GM08714 (cell line): ENCODE measurements at regions not wholly inside any gene's neighbourhood (a gene's known extent, or its start where the extent isn't known, plus 50 kb on each side); places are given as distances from the start of the nearest gene placed in this dataset.

Experiments used
- H3K4me3 ChIP-seq: fragments of 200-500 bp; sonication (Bioruptor generic); 2 replicates; pipeline ENCODE4 v1.5.1; 2014; ENCODE audit warnings: mild to moderate bottlenecking, low read length, inconsistent platforms
- ZNF274 ChIP-seq: IDR thresholded peaks from 2 replicates; pipeline ENCODE4 v1.6.1; 2012; ENCODE audit warnings: mild to moderate bottlenecking, low read depth, low read length

- no peak overlapping the region for H3K4me3 ChIP-seq
- TF ChIP-seq ZNF274, result no peak
Observed at GRCh38 chr15:26421065-26421464, 351.8 kb downstream of the GABRB3 start.

DNA sequence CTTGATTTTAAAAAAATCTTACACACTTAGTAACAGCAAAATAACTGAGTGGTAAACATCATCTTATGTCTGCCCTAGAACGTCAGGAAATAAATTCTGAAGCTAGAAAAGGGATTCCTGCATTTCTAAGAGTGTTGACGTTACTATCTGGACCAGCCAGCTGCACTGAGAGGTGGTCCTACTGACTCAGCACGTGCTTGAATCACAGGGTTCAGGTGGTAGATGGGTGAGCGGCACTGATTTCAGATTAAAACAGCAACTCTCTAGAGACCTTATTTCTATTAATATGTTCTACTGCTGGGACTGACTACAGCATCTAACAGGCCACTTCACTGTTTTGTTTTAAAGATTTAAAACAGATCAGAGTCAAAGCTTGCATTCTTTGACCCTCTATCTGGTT lies 377.2 kb downstream of the GABRB3 start:
- no peak for TF ChIP-seq ZNF274
- H3K4me3 ChIP-seq, result no peak overlapping the region

GRCh38 chr15:26394801-26395200 lies 378.1 kb downstream of the GABRB3 start:
- TF ChIP-seq ZNF274, result no peak
- H3K4me3 ChIP-seq, result no peak overlapping the region

- TF ChIP-seq ZNF274, result no peak
- no peak overlapping the region for H3K4me3 ChIP-seq
Observed at GRCh38 chr15:26392956-26393355, 379.9 kb downstream of the GABRB3 start.

DNA sequence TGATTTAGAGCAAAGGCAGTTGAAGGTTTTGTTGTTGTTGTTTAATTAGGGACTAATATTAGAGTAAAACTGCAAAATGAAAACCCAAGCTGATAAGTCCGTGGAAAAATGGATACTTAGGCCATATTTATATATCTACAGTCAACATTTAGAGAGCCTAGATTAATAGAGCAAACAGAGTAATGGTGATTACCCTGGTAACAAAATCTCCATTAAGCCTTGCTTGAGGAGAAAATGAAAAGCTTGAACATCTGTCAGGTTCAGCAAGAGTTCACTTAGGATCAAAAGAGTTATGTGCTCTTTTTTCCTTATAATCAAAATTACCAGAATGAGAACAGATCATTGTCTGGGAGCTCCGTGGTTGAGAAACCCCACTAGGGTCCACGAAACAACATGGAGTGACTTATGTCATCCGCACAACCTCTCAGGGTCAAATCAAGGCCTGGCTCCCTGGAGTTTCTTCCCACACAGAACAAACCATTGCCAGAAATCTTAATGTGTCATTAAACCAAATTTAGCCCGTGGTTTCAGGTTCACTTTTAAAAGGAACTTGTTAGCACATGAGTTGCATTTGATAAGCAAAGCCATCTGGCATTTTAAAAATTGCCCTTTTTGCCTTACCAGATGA lies 381.2 kb downstream of the GABRB3 start:
- no peak for TF ChIP-seq ZNF274
- no peak overlapping the region for H3K4me3 ChIP-seq

DNA sequence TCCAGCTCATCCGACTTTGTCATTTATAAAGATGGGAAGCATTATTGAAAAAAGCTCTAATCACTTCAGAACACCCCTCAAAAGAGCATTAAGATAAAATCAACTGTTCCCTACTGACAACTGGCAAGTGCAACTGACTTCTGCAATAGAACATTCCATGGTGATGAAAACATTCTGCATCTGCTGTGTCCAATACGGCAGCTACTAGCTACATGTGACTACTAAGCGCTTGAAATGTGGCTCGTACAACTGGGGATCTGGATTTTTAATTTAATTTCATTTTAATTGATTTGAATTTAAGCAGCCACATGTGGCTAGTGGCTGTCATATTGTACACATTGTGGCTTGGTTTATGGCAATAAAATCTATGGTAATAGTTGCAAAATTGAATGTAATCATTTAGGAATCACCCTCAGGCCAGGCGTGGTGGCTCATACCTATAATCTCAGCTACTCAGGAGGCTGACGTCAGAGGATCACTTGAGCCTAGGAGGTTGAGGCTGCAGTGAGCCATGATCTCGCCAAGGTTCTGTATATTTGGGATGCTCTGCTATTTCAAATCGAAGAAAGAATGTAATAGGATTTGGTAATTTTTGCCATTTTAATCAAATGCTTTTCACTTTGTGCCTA lies 390.3 kb downstream of the GABRB3 start:
- H3K4me3 ChIP-seq, result no peak overlapping the region
- no peak for TF ChIP-seq ZNF274

DNA sequence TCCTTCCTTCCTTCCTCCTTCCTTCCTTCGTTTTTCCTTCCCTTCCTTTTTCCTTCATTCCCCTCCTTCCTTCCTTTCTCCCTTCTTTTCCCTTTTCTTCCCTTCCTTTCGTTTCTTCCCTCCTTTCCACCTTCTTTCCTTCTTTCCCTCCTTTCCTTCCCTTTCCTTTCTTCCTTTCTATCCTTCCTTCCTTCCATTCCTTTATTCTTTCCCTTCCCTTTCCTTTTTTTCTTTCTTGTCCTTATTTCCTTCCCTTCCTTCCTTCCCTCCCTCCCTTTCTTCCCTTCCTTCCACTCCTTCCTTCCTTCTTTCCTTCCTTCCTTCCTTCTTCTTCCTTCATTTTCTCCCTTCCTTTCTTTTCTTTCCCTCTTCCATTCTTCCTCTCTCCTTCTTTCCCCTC lies 394.6 kb downstream of the GABRB3 start:
- no peak overlapping the region for H3K4me3 ChIP-seq
- TF ChIP-seq ZNF274, result no peak

DNA sequence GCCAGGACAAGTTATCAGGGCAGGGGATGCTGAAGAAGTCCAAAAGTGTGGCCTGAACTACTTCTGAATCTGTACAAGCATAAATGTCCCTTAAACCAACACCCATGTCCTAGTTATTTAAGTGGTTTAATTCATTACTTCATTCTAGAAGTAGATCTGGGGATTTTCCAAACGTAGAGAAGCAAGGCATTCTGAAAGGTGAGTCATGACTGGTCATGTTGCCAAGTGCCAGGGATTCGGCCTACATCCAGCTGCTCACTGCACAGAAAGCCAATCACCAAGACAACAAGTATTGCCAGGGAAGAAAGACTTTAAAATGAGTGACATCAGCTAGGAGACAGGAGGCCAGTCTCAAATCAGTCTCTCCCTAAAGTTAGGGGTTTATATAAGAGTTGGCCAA lies 396.6 kb downstream of the GABRB3 start:
- TF ChIP-seq ZNF274, result no peak
- H3K4me3 ChIP-seq, result no peak overlapping the region

GRCh38 chr15:26374806-26375205 lies 398.1 kb downstream of the GABRB3 start:
- H3K4me3 ChIP-seq, result no peak overlapping the region
- TF ChIP-seq ZNF274, result no peak

DNA sequence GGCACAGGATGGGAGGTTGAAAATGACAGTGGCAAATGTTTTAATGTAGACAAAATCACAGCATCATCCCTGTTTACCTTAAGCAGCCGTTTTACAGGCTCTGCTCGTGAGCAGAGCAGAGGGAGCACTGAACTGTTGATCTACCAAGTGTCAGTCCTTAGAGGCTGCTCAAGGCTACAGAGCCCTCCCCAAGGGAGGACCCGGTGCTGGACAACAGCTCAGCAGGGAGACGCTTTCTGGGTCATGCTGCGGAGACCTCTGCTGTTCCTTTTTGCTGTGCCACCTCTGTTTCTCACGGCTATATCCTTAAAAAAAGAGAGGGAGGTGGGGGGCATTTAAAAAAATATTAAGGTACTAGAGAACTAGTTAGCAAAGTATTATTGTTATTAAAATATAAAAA lies 400.2 kb downstream of the GABRB3 start:
- TF ChIP-seq ZNF274, result no peak

DNA sequence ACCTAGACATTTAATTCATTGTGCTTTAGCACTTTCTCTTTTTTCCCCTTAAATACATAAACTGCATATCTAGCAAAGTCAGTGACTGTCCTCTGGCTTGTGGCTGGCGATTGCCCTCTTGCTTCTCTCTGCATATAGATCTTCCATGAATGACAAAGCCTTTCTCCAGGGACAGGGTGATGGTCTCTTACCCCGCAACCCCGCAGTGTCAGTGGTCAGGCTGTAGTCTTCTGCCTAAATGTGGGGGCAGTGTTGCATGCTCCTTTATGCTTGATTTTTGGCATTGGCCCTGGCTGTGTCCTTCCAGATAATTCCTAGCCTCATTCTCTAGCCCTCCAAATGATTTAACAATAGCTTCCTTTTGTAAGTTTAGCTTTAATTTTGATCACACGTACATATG lies 407.8 kb downstream of the GABRB3 start:
- no peak for TF ChIP-seq ZNF274
- H3K4me3 ChIP-seq, result no peak overlapping the region

More for the DNA sequence above, 400.2 kb downstream of the GABRB3 start:
- H3K4me3 ChIP-seq, result no peak overlapping the region

DNA sequence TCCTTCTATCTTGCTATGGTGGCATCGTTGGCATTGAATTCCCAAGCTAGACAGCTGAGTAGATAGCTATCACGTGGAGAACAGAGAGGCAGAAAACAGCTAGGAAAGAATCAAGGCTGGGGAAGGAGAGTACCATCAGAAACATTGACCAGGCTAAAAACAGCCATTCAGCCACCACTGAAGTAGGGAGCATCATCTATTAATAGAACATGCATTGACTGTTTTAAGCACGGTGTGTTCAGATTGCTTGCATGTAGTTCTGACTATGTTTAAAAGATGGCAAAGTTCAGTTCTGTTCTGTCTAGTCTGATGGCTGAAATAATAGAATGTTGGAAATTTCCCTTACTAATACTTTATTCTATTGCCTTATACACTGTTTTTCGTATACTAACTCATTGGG lies 413.0 kb downstream of the GABRB3 start:
- no peak overlapping the region for H3K4me3 ChIP-seq
- no peak for TF ChIP-seq ZNF274

GRCh38 chr15:26358708-26359107 lies 414.2 kb downstream of the GABRB3 start:
- no peak for TF ChIP-seq ZNF274
- H3K4me3 ChIP-seq, result no peak overlapping the region

- H3K4me3 ChIP-seq, result no peak overlapping the region
- TF ChIP-seq ZNF274, result no peak
Observed at GRCh38 chr15:26357653-26358052, 415.2 kb downstream of the GABRB3 start.

DNA sequence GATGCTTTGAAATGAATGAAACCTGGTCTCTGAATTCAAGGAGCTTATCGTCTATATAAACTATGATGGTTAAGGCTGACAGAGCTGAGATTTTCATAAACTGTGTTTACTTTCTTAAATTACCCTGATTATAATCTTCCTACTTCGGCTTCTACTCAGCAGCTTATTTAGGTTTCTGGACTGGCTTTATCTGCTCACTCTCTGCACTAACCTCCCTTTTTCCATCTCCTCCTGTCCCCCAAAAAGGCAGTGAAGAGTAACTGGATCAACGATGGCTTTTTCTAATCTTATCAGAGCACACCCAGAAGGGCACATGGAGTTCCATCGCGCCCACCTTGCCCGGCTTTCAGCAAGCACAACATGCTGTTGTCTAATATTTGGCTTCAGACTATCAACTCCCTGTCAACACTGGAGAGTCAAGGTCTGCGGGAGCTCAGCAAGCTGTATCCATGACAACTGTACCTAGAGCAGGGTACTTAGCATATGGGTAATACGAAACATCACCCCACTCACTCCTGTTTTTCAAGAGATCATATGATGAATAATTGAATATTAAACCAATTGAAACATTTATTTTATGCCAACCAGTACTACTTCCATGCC lies 417.3 kb downstream of the GABRB3 start:
- H3K4me3 ChIP-seq, result no peak overlapping the region
- no peak for TF ChIP-seq ZNF274
